Transverse colon (tissue), 4 donors: ENCODE measurements at regions not wholly inside any gene's neighbourhood (a gene's known extent, or its start where the extent isn't known, plus 50 kb on each side); places are given as distances from the start of the nearest gene placed in this dataset.

Experiments
- POLR2A ChIP-seq: fragments of 450-650 bp; IDR thresholded peaks from one replicate; pipeline ENCODE4 v1.6.1; 2016; ENCODE audit warnings: antibody characterized with exemption, mild to moderate bottlenecking, moderate library complexity
- POLR2AphosphoS5 ChIP-seq, 3 donors: sonication (generic); formaldehyde crosslinking; IDR thresholded peaks; one replicate each; pipeline ENCODE4 v1.6.1; 2016; ENCODE audit warnings: antibody characterized with exemption in 3 of 3
- TF ChIP-seq, protein P1 (sequence below), 5 experiments: fragments of 200-600 bp in 3 of 5; fragments of 450-650 bp in 2 of 5; sonication (generic) in 3 of 5; IDR thresholded peaks; 1 replicate in 2 of 5; 2 replicates in 3 of 5; pipeline ENCODE4 v1.5.1; 2016 to 2017; ENCODE audit warnings: antibody characterized with exemption in 5 of 5, inconsistent platforms in 3 of 5, mild to moderate bottlenecking in 2 of 5, moderate library complexity in 1 of 5

DNA sequence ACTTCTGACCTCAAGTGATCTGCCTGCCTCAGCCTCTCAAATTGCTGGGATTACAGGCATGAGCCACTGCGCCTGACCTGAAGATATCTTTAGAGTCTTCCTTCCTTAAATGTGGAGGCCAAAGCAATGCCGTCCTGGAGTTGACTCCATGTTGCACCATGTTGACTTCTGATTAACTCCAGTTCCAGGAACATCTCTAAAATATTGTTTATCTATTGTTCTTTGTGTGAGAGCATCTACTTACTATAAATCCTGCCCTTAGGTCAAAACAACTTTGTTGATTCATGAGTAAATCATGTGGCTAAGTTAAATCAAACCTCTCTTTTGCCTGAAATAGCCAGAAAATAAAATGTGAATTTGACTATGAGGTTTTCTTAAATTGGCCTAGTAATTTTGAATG, 56.6 kb upstream of the CAPRIN1 start:
- TF ChIP-seq POLR2AphosphoS5 (IDR thresholded peaks at IDR 0.05) (no peak), POLR2A (no peak)
- TF ChIP-seq, protein P1, sequence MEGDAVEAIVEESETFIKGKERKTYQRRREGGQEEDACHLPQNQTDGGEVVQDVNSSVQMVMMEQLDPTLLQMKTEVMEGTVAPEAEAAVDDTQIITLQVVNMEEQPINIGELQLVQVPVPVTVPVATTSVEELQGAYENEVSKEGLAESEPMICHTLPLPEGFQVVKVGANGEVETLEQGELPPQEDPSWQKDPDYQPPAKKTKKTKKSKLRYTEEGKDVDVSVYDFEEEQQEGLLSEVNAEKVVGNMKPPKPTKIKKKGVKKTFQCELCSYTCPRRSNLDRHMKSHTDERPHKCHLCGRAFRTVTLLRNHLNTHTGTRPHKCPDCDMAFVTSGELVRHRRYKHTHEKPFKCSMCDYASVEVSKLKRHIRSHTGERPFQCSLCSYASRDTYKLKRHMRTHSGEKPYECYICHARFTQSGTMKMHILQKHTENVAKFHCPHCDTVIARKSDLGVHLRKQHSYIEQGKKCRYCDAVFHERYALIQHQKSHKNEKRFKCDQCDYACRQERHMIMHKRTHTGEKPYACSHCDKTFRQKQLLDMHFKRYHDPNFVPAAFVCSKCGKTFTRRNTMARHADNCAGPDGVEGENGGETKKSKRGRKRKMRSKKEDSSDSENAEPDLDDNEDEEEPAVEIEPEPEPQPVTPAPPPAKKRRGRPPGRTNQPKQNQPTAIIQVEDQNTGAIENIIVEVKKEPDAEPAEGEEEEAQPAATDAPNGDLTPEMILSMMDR (IDR thresholded peaks at IDR 0.05): no peak
